ENCODE measurements at regions not wholly inside any gene's neighbourhood (a gene's known extent, or its start where the extent isn't known, plus 50 kb on each side); places are given as distances from the start of the nearest gene placed in this dataset.

DNA sequence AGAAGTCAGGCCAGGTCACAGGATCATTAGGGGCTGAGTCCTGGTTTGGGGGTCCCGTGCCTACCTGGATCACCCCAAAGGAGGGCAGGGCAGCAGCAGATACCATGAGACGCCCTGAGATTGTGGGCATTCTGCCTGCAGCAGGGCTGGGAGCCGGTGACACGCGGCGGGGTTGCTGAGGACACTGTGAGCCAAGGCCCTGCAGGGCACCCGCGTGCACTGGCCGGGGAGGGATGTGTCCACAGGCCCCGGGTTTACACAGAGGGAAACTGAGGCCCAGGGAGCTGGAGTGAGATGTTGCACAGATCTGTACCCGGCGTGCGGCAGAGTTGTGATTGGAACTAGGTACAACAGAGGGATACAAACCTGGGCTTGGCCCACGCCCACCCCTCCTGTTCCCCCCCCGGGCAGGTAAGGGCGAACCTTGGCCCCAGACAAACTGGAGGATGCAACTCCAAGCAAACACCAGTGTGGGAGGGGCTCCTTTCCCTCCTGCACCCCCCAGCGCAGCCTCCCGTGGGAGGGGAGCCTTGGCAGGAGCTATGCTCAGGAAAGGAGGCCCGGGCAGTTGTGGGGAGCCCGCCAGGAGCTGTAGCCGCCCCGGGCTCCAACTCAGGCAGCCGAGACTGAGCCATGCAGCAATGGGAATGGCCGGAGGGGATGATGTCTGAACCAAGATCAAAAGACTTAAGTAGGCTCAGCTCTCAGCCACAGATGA is 91.3 kb downstream of the ENGASE start:
- no peak for TF ChIP-seq POLR2A (IDR thresholded peaks at IDR 0.05; ENCODE audit: extremely low read depth, insufficient read length)
- TF ChIP-seq, protein P1, sequence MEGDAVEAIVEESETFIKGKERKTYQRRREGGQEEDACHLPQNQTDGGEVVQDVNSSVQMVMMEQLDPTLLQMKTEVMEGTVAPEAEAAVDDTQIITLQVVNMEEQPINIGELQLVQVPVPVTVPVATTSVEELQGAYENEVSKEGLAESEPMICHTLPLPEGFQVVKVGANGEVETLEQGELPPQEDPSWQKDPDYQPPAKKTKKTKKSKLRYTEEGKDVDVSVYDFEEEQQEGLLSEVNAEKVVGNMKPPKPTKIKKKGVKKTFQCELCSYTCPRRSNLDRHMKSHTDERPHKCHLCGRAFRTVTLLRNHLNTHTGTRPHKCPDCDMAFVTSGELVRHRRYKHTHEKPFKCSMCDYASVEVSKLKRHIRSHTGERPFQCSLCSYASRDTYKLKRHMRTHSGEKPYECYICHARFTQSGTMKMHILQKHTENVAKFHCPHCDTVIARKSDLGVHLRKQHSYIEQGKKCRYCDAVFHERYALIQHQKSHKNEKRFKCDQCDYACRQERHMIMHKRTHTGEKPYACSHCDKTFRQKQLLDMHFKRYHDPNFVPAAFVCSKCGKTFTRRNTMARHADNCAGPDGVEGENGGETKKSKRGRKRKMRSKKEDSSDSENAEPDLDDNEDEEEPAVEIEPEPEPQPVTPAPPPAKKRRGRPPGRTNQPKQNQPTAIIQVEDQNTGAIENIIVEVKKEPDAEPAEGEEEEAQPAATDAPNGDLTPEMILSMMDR (IDR thresholded peaks at IDR 0.05; ENCODE audit: low read depth, low read length) = no peak
- TF ChIP-seq, protein P2, sequence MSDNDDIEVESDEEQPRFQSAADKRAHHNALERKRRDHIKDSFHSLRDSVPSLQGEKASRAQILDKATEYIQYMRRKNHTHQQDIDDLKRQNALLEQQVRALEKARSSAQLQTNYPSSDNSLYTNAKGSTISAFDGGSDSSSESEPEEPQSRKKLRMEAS (IDR thresholded peaks at IDR 0.05; ENCODE audit: low read depth, low read length) = no peak
